Gastroesophageal sphincter (tissue), 4 donors: ENCODE measurements at regions not wholly inside any gene's neighbourhood (a gene's known extent, or its start where the extent isn't known, plus 50 kb on each side); places are given as distances from the start of the nearest gene placed in this dataset.
"Not testable (repeated sequence)": the region's sequence is repeated elsewhere in the genome, so short reads cannot be mapped to it uniquely, and the experiment has no call there.

Source experiments
- ATAC-seq: fragments of 150-250 bp; one replicate; pipeline ENCODE4 v1.9.1; 2016; ENCODE audit warnings: mild to moderate bottlenecking, moderate library complexity
- H3K27ac ChIP-seq, 4 donors: fragments of 200-600 bp; sonication (generic) in 3 of 4; 1 replicate in 3 of 4; 2 replicates in 1 of 4; pipeline ENCODE4 v1.5.1; 2016 to 2019
- H3K27me3 ChIP-seq: fragments of 200-600 bp; sonication (generic); one replicate; pipeline ENCODE4 v1.5.1; 2019
- H3K36me3 ChIP-seq, 2 donors: fragments of 200-600 bp; sonication (generic); one replicate each; pipeline ENCODE4 v1.5.1; 2019; ENCODE audit warnings: control low read depth in 1 of 2
- H3K4me1 ChIP-seq, 3 donors: fragments of 200-600 bp; sonication (generic); 1 replicate in 2 of 3; 2 replicates in 1 of 3; pipeline ENCODE4 v1.5.1; 2016 to 2019; ENCODE audit warnings: control low read depth in 2 of 3
- H3K4me3 ChIP-seq, 2 donors: fragments of 200-600 bp; sonication (generic); one replicate each; pipeline ENCODE4 v1.5.1; 2019; ENCODE audit warnings: mild to moderate bottlenecking in 1 of 2, moderate library complexity in 1 of 2
- H3K9me3 ChIP-seq, 3 donors: fragments of 200-600 bp; sonication (generic); one replicate each; pipeline ENCODE4 v1.5.1; 2017 to 2019; ENCODE audit warnings: control low read depth in 2 of 3
- EP300 ChIP-seq: sonication (generic); formaldehyde crosslinking; IDR thresholded peaks from one replicate; pipeline ENCODE4 v1.6.1; 2017; ENCODE audit warnings: antibody characterized with exemption, mild to moderate bottlenecking
- POLR2A ChIP-seq, 2 donors: fragments of 450-650 bp; IDR thresholded peaks; one replicate each; pipeline ENCODE4 v1.6.1; 2017; ENCODE audit warnings: antibody characterized with exemption in 2 of 2, mild to moderate bottlenecking in 2 of 2, moderate library complexity in 1 of 2
- POLR2AphosphoS5 ChIP-seq: sonication (generic); formaldehyde crosslinking; IDR thresholded peaks from one replicate; pipeline ENCODE4 v1.6.1; 2017; ENCODE audit warnings: antibody characterized with exemption
- WGBS, 2 donors: methylation state at CpG; one replicate each; pipeline ENCODE4 v1.1.5; 2018; ENCODE audit warnings: low coverage in 1 of 2; 5-methylcytosine and 5-hydroxymethylcytosine counted together
- TF ChIP-seq, protein P1 (sequence below), 4 experiments: fragments of 200-600 bp in 2 of 4; fragments of 450-650 bp in 2 of 4; sonication (generic) in 1 of 4; IDR thresholded peaks; one replicate each; pipeline ENCODE4 v1.5.1; 2017 to 2019; ENCODE audit warnings: antibody characterized with exemption in 4 of 4, mild to moderate bottlenecking in 2 of 4, moderate library complexity in 2 of 4

DNA sequence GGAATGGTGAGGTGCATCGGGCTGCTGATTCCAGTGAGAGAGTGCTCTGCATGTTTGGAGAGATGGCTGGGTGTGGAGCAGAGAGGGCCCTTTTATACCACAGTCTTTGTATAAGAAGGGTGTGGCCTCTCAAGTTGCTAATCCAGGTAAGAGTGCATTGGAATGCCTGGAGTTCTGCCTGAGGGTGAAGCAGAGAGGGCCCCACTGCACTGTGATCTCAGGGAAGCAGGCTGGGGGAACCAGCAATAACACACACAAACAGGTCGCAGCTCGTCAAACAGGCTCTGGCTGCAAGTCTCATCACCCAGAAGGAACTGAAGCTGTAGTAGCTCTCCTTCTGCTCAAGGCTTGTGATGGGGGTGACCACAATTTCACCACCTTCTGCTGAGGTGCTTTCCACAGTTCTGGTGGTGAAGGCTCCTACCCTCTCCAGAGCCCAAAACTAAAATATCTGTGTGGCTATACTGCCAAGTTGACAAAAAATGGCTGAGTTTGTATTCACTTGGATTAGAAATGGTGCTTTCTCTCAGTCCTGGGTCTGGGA lies 687.4 kb upstream of the HS3ST1 start:
- peaks cover 0 to 36% (median 0%) of the 10 kb centered on the region in 3 donors for H3K9me3 ChIP-seq
- no peaks in the 10 kb centered on the region for H3K27me3 ChIP-seq
- no peaks in the 10 kb centered on the region for H3K4me1 ChIP-seq
- no peak for TF ChIP-seq POLR2A (IDR thresholded peaks at IDR 0.05)
- TF ChIP-seq EP300 = no peak
- TF ChIP-seq, protein P1, sequence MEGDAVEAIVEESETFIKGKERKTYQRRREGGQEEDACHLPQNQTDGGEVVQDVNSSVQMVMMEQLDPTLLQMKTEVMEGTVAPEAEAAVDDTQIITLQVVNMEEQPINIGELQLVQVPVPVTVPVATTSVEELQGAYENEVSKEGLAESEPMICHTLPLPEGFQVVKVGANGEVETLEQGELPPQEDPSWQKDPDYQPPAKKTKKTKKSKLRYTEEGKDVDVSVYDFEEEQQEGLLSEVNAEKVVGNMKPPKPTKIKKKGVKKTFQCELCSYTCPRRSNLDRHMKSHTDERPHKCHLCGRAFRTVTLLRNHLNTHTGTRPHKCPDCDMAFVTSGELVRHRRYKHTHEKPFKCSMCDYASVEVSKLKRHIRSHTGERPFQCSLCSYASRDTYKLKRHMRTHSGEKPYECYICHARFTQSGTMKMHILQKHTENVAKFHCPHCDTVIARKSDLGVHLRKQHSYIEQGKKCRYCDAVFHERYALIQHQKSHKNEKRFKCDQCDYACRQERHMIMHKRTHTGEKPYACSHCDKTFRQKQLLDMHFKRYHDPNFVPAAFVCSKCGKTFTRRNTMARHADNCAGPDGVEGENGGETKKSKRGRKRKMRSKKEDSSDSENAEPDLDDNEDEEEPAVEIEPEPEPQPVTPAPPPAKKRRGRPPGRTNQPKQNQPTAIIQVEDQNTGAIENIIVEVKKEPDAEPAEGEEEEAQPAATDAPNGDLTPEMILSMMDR (IDR thresholded peaks at IDR 0.05) = no peak
- no peak for TF ChIP-seq POLR2AphosphoS5
- no peak overlapping the region for H3K27ac ChIP-seq
- no peak overlapping the region for H3K4me3 ChIP-seq
- ATAC-seq = no peak
- 93% methylated on average over 3 of the region's 3 CpGs; no CpG with 5 or more reads in 1 of the 2 donors for WGBS, 2 donors
- no peaks in the 10 kb centered on the region for H3K36me3 ChIP-seq

DNA sequence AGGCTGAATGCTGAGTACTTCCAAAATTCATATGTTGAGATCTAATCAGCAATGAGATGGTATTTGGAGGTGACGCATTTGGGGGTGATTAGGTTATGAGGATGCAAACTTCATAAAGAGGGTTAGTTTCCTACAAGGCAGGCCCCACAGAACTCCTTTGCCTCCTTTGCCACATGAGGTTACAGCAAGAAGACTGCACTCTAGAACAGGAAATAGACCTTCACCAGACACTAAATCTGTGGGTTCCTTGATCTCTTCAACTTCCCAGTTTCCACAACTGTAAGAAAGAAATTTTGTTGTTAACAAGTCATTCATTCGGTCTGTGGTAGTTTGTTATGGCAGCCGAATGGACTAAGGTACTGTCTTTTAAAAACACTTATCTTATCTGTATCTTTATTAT lies 681.9 kb upstream of the HS3ST1 start:
- WGBS, 2 donors = 73 to 95% methylated on average over 2 to 3 of the region's 3 CpGs

DNA sequence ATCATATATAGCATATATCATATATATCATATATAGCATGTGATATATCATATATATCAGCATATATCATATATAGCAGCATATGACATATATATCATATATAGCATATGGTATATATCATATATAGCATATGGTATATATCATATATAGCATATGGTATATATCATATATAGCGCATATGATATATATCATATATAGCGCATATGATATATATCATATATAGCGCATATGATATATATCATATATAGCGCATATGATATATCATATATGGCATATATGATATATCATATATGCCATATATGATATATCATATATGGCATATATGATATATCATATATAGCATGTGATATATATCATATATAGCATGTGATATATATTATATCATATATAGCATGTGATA lies 680.4 kb upstream of the HS3ST1 start:
- WGBS, 2 donors = 60 to 93% methylated on average over 4 of the region's 4 CpGs
- not testable (repeated sequence) for H3K4me3 ChIP-seq, H3K27ac ChIP-seq, H3K4me1 ChIP-seq, H3K27me3 ChIP-seq, ATAC-seq, H3K36me3 ChIP-seq
- peaks cover 0 to 17% (median 0%) of the 10 kb centered on the region in 3 donors for H3K9me3 ChIP-seq

More for the DNA sequence above, 681.9 kb upstream of the HS3ST1 start:
- H3K4me3 ChIP-seq = no peak overlapping the region
- H3K27me3 ChIP-seq = no peaks in the 10 kb centered on the region
- H3K36me3 ChIP-seq = no peaks in the 10 kb centered on the region
- ATAC-seq = no peak
- no peaks in the 10 kb centered on the region for H3K4me1 ChIP-seq
- H3K9me3 ChIP-seq = peaks cover 0 to 28% (median 0%) of the 10 kb centered on the region in 3 donors
- no peak overlapping the region for H3K27ac ChIP-seq
- no peak for TF ChIP-seq POLR2A (IDR thresholded peaks at IDR 0.05)
- no peak for TF ChIP-seq EP300
- TF ChIP-seq, protein P1 (IDR thresholded peaks at IDR 0.05) = no peak

DNA sequence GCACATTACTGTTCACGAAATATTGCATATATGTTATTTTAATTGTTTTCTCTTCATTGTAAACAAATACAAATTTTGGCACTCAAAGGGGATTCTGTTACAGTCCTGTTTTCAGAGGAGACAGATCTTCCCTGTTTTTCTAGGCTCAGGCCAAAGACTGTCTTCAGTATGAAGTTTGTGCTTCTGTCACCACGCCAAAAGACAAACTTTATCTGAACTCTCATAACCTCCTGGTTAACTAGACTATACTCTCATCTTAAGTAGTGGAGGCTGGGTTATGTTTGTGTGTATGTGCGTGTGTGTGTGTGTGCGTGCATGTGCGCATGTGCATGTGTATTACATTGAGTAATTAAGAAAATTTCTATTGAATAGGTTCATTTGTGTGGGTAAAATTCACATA lies 676.8 kb upstream of the HS3ST1 start:
- no peak overlapping the region for H3K27ac ChIP-seq
- no peaks in the 10 kb centered on the region for H3K27me3 ChIP-seq
- no peaks in the 10 kb centered on the region for H3K4me1 ChIP-seq
- no peaks in the 10 kb centered on the region for H3K9me3 ChIP-seq
- TF ChIP-seq, protein P1 (IDR thresholded peaks at IDR 0.05) = no peak
- TF ChIP-seq POLR2A (IDR thresholded peaks at IDR 0.05) (no peak), POLR2AphosphoS5 (no peak), EP300 (no peak)
- WGBS, 2 donors = 74 to 87% methylated on average over 5 of the region's 5 CpGs
- no peak for ATAC-seq
- no peak overlapping the region for H3K4me3 ChIP-seq
- no peaks in the 10 kb centered on the region for H3K36me3 ChIP-seq

DNA sequence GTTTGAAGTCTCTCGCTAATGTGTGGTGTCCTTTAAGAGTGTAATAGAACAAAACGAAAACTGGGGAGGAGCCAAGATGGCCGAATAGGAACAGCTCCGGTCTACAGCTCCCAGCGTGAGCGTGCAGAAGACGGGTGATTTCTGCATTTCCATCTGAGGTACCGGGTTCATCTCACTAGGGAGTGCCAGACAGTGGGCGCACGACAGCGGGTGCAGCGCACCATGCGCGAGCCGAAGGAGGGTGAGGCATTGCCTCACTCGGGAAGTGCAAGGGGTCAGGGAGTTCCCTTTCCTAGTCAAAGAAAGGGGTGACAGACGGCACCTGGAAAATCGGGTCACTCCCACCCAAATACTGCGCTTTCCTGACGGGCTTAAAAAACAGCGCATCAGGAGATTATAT lies 661.2 kb upstream of the HS3ST1 start:
- not testable (repeated sequence) for H3K9me3 ChIP-seq, H3K27ac ChIP-seq, H3K27me3 ChIP-seq, ATAC-seq, H3K4me3 ChIP-seq, H3K4me1 ChIP-seq, H3K36me3 ChIP-seq
- WGBS, 2 donors = 90 to 97% methylated on average over 12 to 15 of the region's 21 CpGs

DNA sequence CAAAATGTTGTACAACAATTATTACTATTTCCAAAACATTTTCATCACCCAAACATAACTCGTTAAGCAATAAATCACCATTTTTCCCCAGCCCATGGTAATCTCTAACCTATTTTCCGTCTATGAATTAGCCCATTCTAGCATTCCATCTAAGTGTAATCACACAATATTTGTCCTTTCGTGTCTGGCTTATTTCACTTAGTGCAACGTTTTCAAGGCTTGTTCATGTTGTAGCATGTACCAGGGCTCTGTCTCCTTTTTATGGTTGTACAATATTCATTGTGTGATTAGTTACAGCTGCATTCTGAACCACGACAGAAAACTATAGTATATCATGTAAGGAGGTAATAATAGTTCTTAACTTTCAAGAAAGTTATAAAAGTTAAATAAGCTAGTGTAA lies 656.0 kb upstream of the HS3ST1 start:
- H3K27me3 ChIP-seq = no peaks in the 10 kb centered on the region
- WGBS, 2 donors = 46 to 60% methylated on average over 5 of the region's 5 CpGs
- TF ChIP-seq, protein P1 (IDR thresholded peaks at IDR 0.05) = no peak
- no peak for TF ChIP-seq EP300
- TF ChIP-seq POLR2AphosphoS5 = no peak
- no peak for TF ChIP-seq POLR2A (IDR thresholded peaks at IDR 0.05)
- H3K4me1 ChIP-seq = no peaks in the 10 kb centered on the region
- no peak for ATAC-seq
- H3K9me3 ChIP-seq = no peaks in the 10 kb centered on the region
- H3K27ac ChIP-seq = no peak overlapping the region
- no peaks in the 10 kb centered on the region for H3K36me3 ChIP-seq
- H3K4me3 ChIP-seq = no peak overlapping the region
